ENCODE measurements at regions not wholly inside any gene's neighbourhood (a gene's known extent, or its start where the extent isn't known, plus 50 kb on each side); places are given as distances from the start of the nearest gene placed in this dataset.

GRCh38 chr11:30120045-30120589 lies 103.3 kb upstream of the KCNA4 start:
- no peak for DNase-seq
- Mint-ChIP-seq H3K36me3 (ENCODE audit: low read depth) (no peaks in the 10 kb centered on the region), H3K27ac (no peak overlapping the region), H3K27me3 (ENCODE audit: low read depth, poor library complexity) (peaks cover 9% of the 10 kb centered on the region), H3K4me3 (no peak overlapping the region), H3K9me3 (no peaks in the 10 kb centered on the region), H3K4me1 (no peaks in the 10 kb centered on the region)
- no peak for TF ChIP-seq CTCF (IDR thresholded peaks at IDR 0.05)

GRCh38 chr11:30125456-30125855 lies 105.4 kb upstream of the FSHB start:
- Mint-ChIP-seq H3K4me3 (no peak overlapping the region), H3K4me1 (no peaks in the 10 kb centered on the region), H3K9me3 (no peaks in the 10 kb centered on the region), H3K36me3 (ENCODE audit: low read depth) (no peaks in the 10 kb centered on the region), H3K27me3 (ENCODE audit: low read depth, poor library complexity) (peaks cover 6% of the 10 kb centered on the region), H3K27ac (no peak overlapping the region)
- TF ChIP-seq CTCF (IDR thresholded peaks at IDR 0.05) = no peak
- no peak for DNase-seq

GRCh38 chr11:30128269-30128932 lies 102.4 kb upstream of the FSHB start:
- Mint-ChIP-seq H3K4me1 (no peaks in the 10 kb centered on the region), H3K9me3 (no peaks in the 10 kb centered on the region), H3K36me3 (ENCODE audit: low read depth) (no peaks in the 10 kb centered on the region), H3K27ac (no peak overlapping the region), H3K27me3 (ENCODE audit: low read depth, poor library complexity) (peaks cover 8% of the 10 kb centered on the region), H3K4me3 (no peak overlapping the region)
- peak; percentile 66 for TF ChIP-seq CTCF (IDR thresholded peaks at IDR 0.05)
- DNase-seq = peak; percentile 3

- H3K4me3 Mint-ChIP-seq = no peak overlapping the region
- no peak for TF ChIP-seq CTCF (IDR thresholded peaks at IDR 0.05)
- no peaks in the 10 kb centered on the region for H3K36me3 Mint-ChIP-seq (ENCODE audit: low read depth)
- no peaks in the 10 kb centered on the region for H3K9me3 Mint-ChIP-seq
- no peak for DNase-seq
- H3K4me1 Mint-ChIP-seq = no peaks in the 10 kb centered on the region
- peaks cover 5% of the 10 kb centered on the region for H3K27me3 Mint-ChIP-seq (ENCODE audit: low read depth, poor library complexity)
- H3K27ac Mint-ChIP-seq = no peak overlapping the region
Observed at GRCh38 chr11:30131535-30131934, 99.3 kb upstream of the FSHB start.

GRCh38 chr11:30133281-30133680 lies 97.5 kb upstream of the FSHB start:
- H3K9me3 Mint-ChIP-seq = no peaks in the 10 kb centered on the region
- H3K4me1 Mint-ChIP-seq = no peaks in the 10 kb centered on the region
- H3K36me3 Mint-ChIP-seq (ENCODE audit: low read depth) = no peaks in the 10 kb centered on the region
- H3K27ac Mint-ChIP-seq = no peak overlapping the region
- TF ChIP-seq CTCF (IDR thresholded peaks at IDR 0.05) = no peak
- no peak for DNase-seq
- peaks cover 5% of the 10 kb centered on the region for H3K27me3 Mint-ChIP-seq (ENCODE audit: low read depth, poor library complexity)
- H3K4me3 Mint-ChIP-seq = no peak overlapping the region

GRCh38 chr11:30143098-30143705 lies 87.6 kb upstream of the FSHB start:
- peak; percentile 77 for TF ChIP-seq CTCF (IDR thresholded peaks at IDR 0.05)
- Mint-ChIP-seq H3K27me3 (ENCODE audit: low read depth, poor library complexity) (peaks cover 5% of the 10 kb centered on the region), H3K9me3 (no peaks in the 10 kb centered on the region), H3K36me3 (ENCODE audit: low read depth) (no peaks in the 10 kb centered on the region), H3K27ac (no peak overlapping the region), H3K4me1 (no peaks in the 10 kb centered on the region), H3K4me3 (no peak overlapping the region)
- DNase-seq = peak; percentile 26
